IMR-90 (cell line): ENCODE measurements at regions not wholly inside any gene's neighbourhood (a gene's known extent, or its start where the extent isn't known, plus 50 kb on each side); places are given as distances from the start of the nearest gene placed in this dataset.

Experiments
- ATAC-seq: fragments of 200-7000 bp; cut with Tn5 transposase; 2 replicates; pipeline ENCODE4 v1.9.1; 2020; ENCODE audit warnings: low read depth, mild to moderate bottlenecking, moderate library complexity
- BruUV-seq: library from RNA; stranded (reverse); fragments of 400-500 nt; replicated peaks from 2 replicates; lab custom pipeline; 2021; lab: Mats Ljungman, UMichigan
- CTCF ChIA-PET: fragments of 300-600 bp; formaldehyde crosslinking; extraction: SDS; loops from one replicate; lab custom pipeline; 2021; ENCODE audit warnings: antibody characterized with exemption; lab: Yijun Ruan, JAX
- POLR2A ChIA-PET: fragments of 300-600 bp; sonication (Branson Sonifier 250); formaldehyde crosslinking; loops from one replicate; lab custom pipeline; 2022; ENCODE audit warnings: antibody characterized with exemption; ENCODE audit not compliant: unreplicated experiment; lab: Charles Lee
- DNase-seq: peaks from one replicate; pipeline ENCODE4 v3.0.0; 2013
- H2AFZ ChIP-seq: replicated peaks from 2 replicates; pipeline ENCODE3; 2013; ENCODE audit warnings: low read length, mild to moderate bottlenecking; ENCODE audit not compliant: poor library complexity
- H2AK5ac ChIP-seq: 2 replicates; pipeline ENCODE4 v1.6.1; 2013; ENCODE audit warnings: low read depth, low read length, inconsistent platforms
- H2AK9ac ChIP-seq: replicated peaks from 2 replicates; pipeline ENCODE3; 2013; ENCODE audit warnings: mild to moderate bottlenecking, low read depth, low read length, moderate library complexity; ENCODE audit not compliant: poor library complexity
- H2BK120ac ChIP-seq: 2 replicates; pipeline ENCODE4 v1.6.1; 2013; ENCODE audit warnings: low read depth, low read length, inconsistent platforms
- H2BK15ac ChIP-seq: 3 replicates; pipeline ENCODE4 v1.6.1; 2013; ENCODE audit warnings: low read depth, low read length, inconsistent platforms
- H2BK20ac ChIP-seq: 2 replicates; pipeline ENCODE4 v1.6.1; 2013; ENCODE audit warnings: low read depth, mild to moderate bottlenecking, inconsistent platforms, low read length, moderate library complexity
- H2BK5ac ChIP-seq: 2 replicates; pipeline ENCODE4 v1.6.1; 2013; ENCODE audit warnings: mild to moderate bottlenecking, low read depth, low read length, inconsistent platforms; ENCODE audit not compliant: poor library complexity, severe bottlenecking
- H3K14ac ChIP-seq: replicated peaks from 2 replicates; pipeline ENCODE4 v1.6.1; 2013; ENCODE audit warnings: low read depth, low read length, inconsistent platforms
- H3K18ac ChIP-seq: 2 replicates; pipeline ENCODE4 v1.6.1; 2013; ENCODE audit warnings: low read depth, low read length, control low read depth
- H3K23ac ChIP-seq: 2 replicates; pipeline ENCODE4 v1.6.1; 2013; ENCODE audit warnings: low read depth, low read length, inconsistent platforms
- H3K27ac ChIP-seq: 2 replicates; pipeline ENCODE4 v1.5.1; 2013; ENCODE audit warnings: mild to moderate bottlenecking, control low read depth, low read length; ENCODE audit not compliant: insufficient read depth
- H3K27me3 ChIP-seq: 2 replicates; pipeline ENCODE4 v1.6.1; 2013; ENCODE audit warnings: low read length; ENCODE audit not compliant: control insufficient read depth, insufficient read depth
- H3K36me3 ChIP-seq: 2 replicates; pipeline ENCODE4 v1.6.1; 2013; ENCODE audit warnings: low read length, mixed read lengths; ENCODE audit not compliant: control insufficient read depth, insufficient read depth
- H3K4ac ChIP-seq: 2 replicates; pipeline ENCODE4 v1.6.1; 2013; ENCODE audit warnings: low read depth, low read length, inconsistent platforms
- H3K4me1 ChIP-seq: 2 replicates; pipeline ENCODE4 v1.6.1; 2013; ENCODE audit warnings: low read length, mixed read lengths; ENCODE audit not compliant: control insufficient read depth, insufficient read depth
- H3K4me2 ChIP-seq: 2 replicates; pipeline ENCODE4 v1.6.1; 2013; ENCODE audit warnings: low read depth, mild to moderate bottlenecking, control low read depth, low read length, moderate library complexity
- H3K4me3 ChIP-seq: 2 replicates; pipeline ENCODE4 v1.5.1; 2013; ENCODE audit warnings: low read depth, mild to moderate bottlenecking, control low read depth, low read length, moderate library complexity; ENCODE audit not compliant: insufficient read depth
- H3K56ac ChIP-seq: 2 replicates; pipeline ENCODE4 v1.6.1; 2013; ENCODE audit warnings: low read length, inconsistent platforms; ENCODE audit not compliant: insufficient read depth; ENCODE audit errors: extremely low read depth
- H3K79me1 ChIP-seq, 2 experiments: 2 replicates each; pipeline ENCODE4 v1.6.1; 2013; ENCODE audit warnings: low read length in 2 of 2, inconsistent platforms in 1 of 2, low read depth in 1 of 2
- H3K9ac ChIP-seq: 2 replicates; pipeline ENCODE4 v1.6.1; 2013; ENCODE audit warnings: low read depth, low read length, control low read depth
- H3K9me1 ChIP-seq: 2 replicates; pipeline ENCODE4 v1.6.1; 2013; ENCODE audit warnings: low read length, inconsistent platforms; ENCODE audit not compliant: insufficient read depth
- H3K9me3 ChIP-seq: 2 replicates; pipeline ENCODE4 v1.6.1; 2013; ENCODE audit warnings: low read length; ENCODE audit not compliant: control insufficient read depth, insufficient read depth
- H4K20me1 ChIP-seq: 2 replicates; pipeline ENCODE4 v1.6.1; 2013; ENCODE audit warnings: low read length, inconsistent platforms; ENCODE audit not compliant: insufficient read depth
- H4K5ac ChIP-seq: 2 replicates; pipeline ENCODE4 v1.6.1; 2013; ENCODE audit warnings: mild to moderate bottlenecking, low read depth, low read length, control low read depth
- H4K8ac ChIP-seq, 2 experiments: 2 replicates each; pipeline ENCODE4 v1.6.1; 2013; ENCODE audit warnings: low read depth in 2 of 2, low read length in 2 of 2, control low read depth in 1 of 2, inconsistent platforms in 1 of 2
- H4K91ac ChIP-seq: 2 replicates; pipeline ENCODE4 v1.6.1; 2013; ENCODE audit warnings: low read depth, low read length, inconsistent platforms; ENCODE audit not compliant: insufficient read depth
- BHLHE40 ChIP-seq: fragments of 150-350 bp; IDR thresholded peaks from 2 replicates; pipeline ENCODE4 v1.6.1; 2016; ENCODE audit warnings: mild to moderate bottlenecking, low read depth, low read length
- CEBPB ChIP-seq: IDR thresholded peaks from 2 replicates; pipeline ENCODE4 v1.6.1; 2012; ENCODE audit warnings: low read depth, low read length, improper control_type of control experiment
- CHD1 ChIP-seq: IDR thresholded peaks from 2 replicates; pipeline ENCODE4 v1.6.1; 2012; ENCODE audit warnings: low read depth, low read length, improper control_type of control experiment
- ELK1 ChIP-seq: fragments of 150-350 bp; IDR thresholded peaks from 2 replicates; pipeline ENCODE4 v1.6.1; 2016; ENCODE audit warnings: low read depth, mild to moderate bottlenecking, low read length, moderate library complexity, borderline replicate concordance
- FOS ChIP-seq: fragments of 150-350 bp; IDR thresholded peaks from 2 replicates; pipeline ENCODE4 v1.6.1; 2016; ENCODE audit warnings: low read depth, low read length
- MAFK ChIP-seq: IDR thresholded peaks from 2 replicates; pipeline ENCODE4 v1.6.1; 2012; ENCODE audit warnings: low read depth, low read length, improper control_type of control experiment
- MAZ ChIP-seq: IDR thresholded peaks from 2 replicates; pipeline ENCODE4 v1.6.1; 2012; ENCODE audit warnings: low read depth, mild to moderate bottlenecking, low read length, improper control_type of control experiment, moderate library complexity, borderline replicate concordance
- NFE2L2 ChIP-seq: fragments of 150-350 bp; IDR thresholded peaks from 2 replicates; pipeline ENCODE4 v1.6.1; 2016; ENCODE audit warnings: low read depth, mild to moderate bottlenecking, low read length
- POLR2A ChIP-seq: IDR thresholded peaks from 2 replicates; pipeline ENCODE4 v1.6.1; 2012; ENCODE audit warnings: mild to moderate bottlenecking, low read depth, low read length
- RAD21 ChIP-seq: IDR thresholded peaks from 2 replicates; pipeline ENCODE4 v1.6.1; 2012; ENCODE audit warnings: low read length, improper control_type of control experiment
- RCOR1 ChIP-seq: IDR thresholded peaks from 2 replicates; pipeline ENCODE4 v1.6.1; 2012; ENCODE audit warnings: mild to moderate bottlenecking, low read length, improper control_type of control experiment; ENCODE audit not compliant: insufficient replicate concordance
- RFX5 ChIP-seq: IDR thresholded peaks from 2 replicates; pipeline ENCODE4 v1.8.0; 2012; ENCODE audit warnings: low read depth, mild to moderate bottlenecking, low read length, moderate library complexity
- SMC3 ChIP-seq: fragments of 150-350 bp; IDR thresholded peaks from 2 replicates; pipeline ENCODE4 v1.6.1; 2016; ENCODE audit warnings: low read depth, mild to moderate bottlenecking, antibody characterized with exemption, low read length, moderate library complexity
- WGBS, 2 experiments: methylation state at CpG; one replicate each; pipeline versions ENCODE4 v1.1.5 to v1.1.7; 2013; ENCODE audit warnings: missing lambda C conversion rate in 2 of 2; ENCODE audit not compliant: insufficient read length in 1 of 2; ENCODE audit errors: extremely low coverage in 2 of 2; 5-methylcytosine and 5-hydroxymethylcytosine counted together
- dilution Hi-C: fragments of 300-500 bp; cut with HindIII; formaldehyde crosslinking; loops from one replicate; pipeline ENCODE4 v1.14.3; 2018; ENCODE audit warnings: low sequenced_read_pairs; ENCODE audit not compliant: unreplicated experiment
- in situ Hi-C: fragments of 300-500 bp; cut with MboI; formaldehyde crosslinking; loops from 3 replicates; pipeline ENCODE4 v1.14.3; 2019; ENCODE audit warnings: low sequenced_read_pairs, inconsistent platforms, mixed read lengths
- intact Hi-C: fragments of 100-400 bp; cut with micrococcal nuclease; formaldehyde crosslinking; loops from 2 replicates; pipeline ENCODE4 v1.10.0; 2022
- TF ChIP-seq, protein P1 (sequence below): conservative IDR thresholded peaks from 2 replicates; pipeline ENCODE4 v1.5.1; 2012; ENCODE audit warnings: mild to moderate bottlenecking, low read depth, low read length, improper control_type of control experiment
- TF ChIP-seq, protein P2 (sequence below): fragments of 150-350 bp; IDR thresholded peaks from 2 replicates; pipeline ENCODE4 v1.6.1; 2017; ENCODE audit warnings: mild to moderate bottlenecking, antibody characterized with exemption, low read length, low read depth

GRCh38 chr5:180438785-180439780, 55.1 kb upstream of the CNOT6 start:
- Histone ChIP-seq H3K36me3 (no peaks in the 10 kb centered on the region), H2AFZ (no peak overlapping the region), H3K4me1 (no peaks in the 10 kb centered on the region), H3K4me2 (no peak overlapping the region), H2BK15ac (no peak overlapping the region), H2AK9ac (no peak overlapping the region), H2BK5ac (no peak overlapping the region), H2BK120ac (no peak overlapping the region), H3K9ac (no peak overlapping the region), H3K56ac (no peak overlapping the region), H4K5ac (no peak overlapping the region), H4K8ac (no peak overlapping the region), H3K9me1 (no peaks in the 10 kb centered on the region), H4K20me1 (no peaks in the 10 kb centered on the region), H3K18ac (no peak overlapping the region), H3K23ac (no peak overlapping the region), H2AK5ac (no peak overlapping the region), H3K4me3 (no peak overlapping the region), H3K14ac (no peak overlapping the region), H4K91ac (no peak overlapping the region), H3K9me3 (peaks cover 11% of the 10 kb centered on the region), H2BK20ac (no peak overlapping the region), H3K27ac (no peak overlapping the region), H3K27me3 (no peaks in the 10 kb centered on the region), H3K4ac (no peak overlapping the region), H3K79me1 (no peaks in the 10 kb centered on the region)
- BruUV-seq, result no TSS peak
- ChIA-PET CTCF (no interaction called here), POLR2A (no interaction called here)
- intact Hi-C loops (no loop called here), in situ Hi-C loops (no loop called here), dilution Hi-C loops (no loop called here)
- WGBS, 2 experiments, result 76% methylated on average over 14 of the region's 26 CpGs; no CpG with 5 or more reads in 1 of the 2 experiments
- ATAC-seq, result no peak
- DNase-seq, result no peak
- no peak for TF ChIP-seq CEBPB
- TF ChIP-seq, protein P1, sequence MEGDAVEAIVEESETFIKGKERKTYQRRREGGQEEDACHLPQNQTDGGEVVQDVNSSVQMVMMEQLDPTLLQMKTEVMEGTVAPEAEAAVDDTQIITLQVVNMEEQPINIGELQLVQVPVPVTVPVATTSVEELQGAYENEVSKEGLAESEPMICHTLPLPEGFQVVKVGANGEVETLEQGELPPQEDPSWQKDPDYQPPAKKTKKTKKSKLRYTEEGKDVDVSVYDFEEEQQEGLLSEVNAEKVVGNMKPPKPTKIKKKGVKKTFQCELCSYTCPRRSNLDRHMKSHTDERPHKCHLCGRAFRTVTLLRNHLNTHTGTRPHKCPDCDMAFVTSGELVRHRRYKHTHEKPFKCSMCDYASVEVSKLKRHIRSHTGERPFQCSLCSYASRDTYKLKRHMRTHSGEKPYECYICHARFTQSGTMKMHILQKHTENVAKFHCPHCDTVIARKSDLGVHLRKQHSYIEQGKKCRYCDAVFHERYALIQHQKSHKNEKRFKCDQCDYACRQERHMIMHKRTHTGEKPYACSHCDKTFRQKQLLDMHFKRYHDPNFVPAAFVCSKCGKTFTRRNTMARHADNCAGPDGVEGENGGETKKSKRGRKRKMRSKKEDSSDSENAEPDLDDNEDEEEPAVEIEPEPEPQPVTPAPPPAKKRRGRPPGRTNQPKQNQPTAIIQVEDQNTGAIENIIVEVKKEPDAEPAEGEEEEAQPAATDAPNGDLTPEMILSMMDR, result no peak
- no peak for TF ChIP-seq MAFK
- no peak for TF ChIP-seq SMC3
- no peak for TF ChIP-seq RFX5
- TF ChIP-seq MAZ, result no peak
- TF ChIP-seq RAD21, result no peak
- TF ChIP-seq CHD1, result no peak
- TF ChIP-seq, protein P2, sequence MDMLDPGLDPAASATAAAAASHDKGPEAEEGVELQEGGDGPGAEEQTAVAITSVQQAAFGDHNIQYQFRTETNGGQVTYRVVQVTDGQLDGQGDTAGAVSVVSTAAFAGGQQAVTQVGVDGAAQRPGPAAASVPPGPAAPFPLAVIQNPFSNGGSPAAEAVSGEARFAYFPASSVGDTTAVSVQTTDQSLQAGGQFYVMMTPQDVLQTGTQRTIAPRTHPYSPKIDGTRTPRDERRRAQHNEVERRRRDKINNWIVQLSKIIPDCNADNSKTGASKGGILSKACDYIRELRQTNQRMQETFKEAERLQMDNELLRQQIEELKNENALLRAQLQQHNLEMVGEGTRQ, result no peak
- TF ChIP-seq BHLHE40, result no peak
- no peak for TF ChIP-seq NFE2L2
- TF ChIP-seq RCOR1, result no peak
- no peak for TF ChIP-seq FOS
- no peak for TF ChIP-seq ELK1
- TF ChIP-seq POLR2A, result no peak
